HEK293 (cell line): ENCODE measurements at regions not wholly inside any gene's neighbourhood (a gene's known extent, or its start where the extent isn't known, plus 50 kb on each side); places are given as distances from the start of the nearest gene placed in this dataset.

ENCODE experiments used
- ATF2 ChIP-seq: fragments of 450-650 bp; formaldehyde crosslinking; IDR thresholded peaks from 2 replicates; pipeline ENCODE4 v1.5.1; 2016; ENCODE audit warnings: missing biosample characterization, missing genetic modification characterization, low read depth
- CTCF ChIP-seq: fragments of 450-650 bp; formaldehyde crosslinking; IDR thresholded peaks from 2 replicates; pipeline ENCODE4 v1.5.1; 2016; ENCODE audit warnings: missing biosample characterization, missing genetic modification characterization
- ELK4 ChIP-seq: IDR thresholded peaks from 2 replicates; pipeline ENCODE4 v1.6.1; 2011; ENCODE audit warnings: mild to moderate bottlenecking, low read depth, low read length, borderline replicate concordance
- SP2 ChIP-seq: fragments of 450-650 bp; formaldehyde crosslinking; IDR thresholded peaks from 2 replicates; pipeline ENCODE4 v1.5.1; 2016; ENCODE audit warnings: missing biosample characterization, missing genetic modification characterization
- ZBTB17 ChIP-seq: fragments of 450-650 bp; formaldehyde crosslinking; IDR thresholded peaks from 2 replicates; pipeline ENCODE4 v1.5.1; 2016; ENCODE audit warnings: missing biosample characterization, missing genetic modification characterization
- ZBTB21 ChIP-seq: fragments of 450-650 bp; formaldehyde crosslinking; IDR thresholded peaks from 2 replicates; pipeline ENCODE4 v1.5.1; 2017; ENCODE audit warnings: missing biosample characterization, missing genetic modification characterization
- ZFP3 ChIP-seq: fragments of 450-650 bp; formaldehyde crosslinking; IDR thresholded peaks from 2 replicates; pipeline ENCODE4 v1.5.1; 2016; ENCODE audit warnings: low read depth, missing biosample characterization, missing genetic modification characterization
- ZNF214 ChIP-seq: fragments of 450-650 bp; formaldehyde crosslinking; IDR thresholded peaks from 2 replicates; pipeline ENCODE4 v1.5.1; 2017; ENCODE audit warnings: missing biosample characterization, mild to moderate bottlenecking, missing genetic modification characterization, borderline replicate concordance
- ZNF24 ChIP-seq: fragments of 450-650 bp; formaldehyde crosslinking; IDR thresholded peaks from 2 replicates; pipeline ENCODE4 v1.5.1; 2016; ENCODE audit warnings: missing biosample characterization, missing genetic modification characterization
- ZNF266 ChIP-seq: fragments of 450-650 bp; formaldehyde crosslinking; IDR thresholded peaks from 2 replicates; pipeline ENCODE4 v1.5.1; 2016; ENCODE audit warnings: missing biosample characterization, missing genetic modification characterization, low read depth
- ZNF560 ChIP-seq: fragments of 450-650 bp; formaldehyde crosslinking; IDR thresholded peaks from 2 replicates; pipeline ENCODE4 v1.5.1; 2017; ENCODE audit warnings: missing biosample characterization, missing genetic modification characterization, borderline replicate concordance
- ZNF707 ChIP-seq: fragments of 450-650 bp; formaldehyde crosslinking; IDR thresholded peaks from 2 replicates; pipeline ENCODE4 v1.5.1; 2016; ENCODE audit warnings: missing biosample characterization, missing genetic modification characterization
- ZNF76 ChIP-seq: fragments of 450-650 bp; formaldehyde crosslinking; IDR thresholded peaks from 2 replicates; pipeline ENCODE4; 2016; ENCODE audit warnings: low read depth, missing biosample characterization, missing genetic modification characterization, borderline replicate concordance

- TF ChIP-seq CTCF (tag by site-specific recombination) (no peak), ZNF266 (tag by site-specific recombination) (no peak), ZFP3 (tag by site-specific recombination) (no peak), ATF2 (tag by site-specific recombination) (no peak), SP2 (tag by site-specific recombination) (no peak), ELK4 (no peak), ZBTB21 (tag by site-specific recombination) (no peak), ZNF76 (tag by site-specific recombination) (no peak), ZNF214 (tag by site-specific recombination) (no peak), ZNF707 (no peak), ZNF560 (no peak), ZBTB17 (tag by site-specific recombination) (no peak), ZNF24 (no peak)
Observed at GRCh38 chr10:130792096-130792845, 519.2 kb downstream of the TCERG1L start.
